ENCODE measurements at regions not wholly inside any gene's neighbourhood (a gene's known extent, or its start where the extent isn't known, plus 50 kb on each side); places are given as distances from the start of the nearest gene placed in this dataset.
"Not testable (repeated sequence)": the region's sequence is repeated elsewhere in the genome, so short reads cannot be mapped to it uniquely, and the experiment has no call there.

DNA sequence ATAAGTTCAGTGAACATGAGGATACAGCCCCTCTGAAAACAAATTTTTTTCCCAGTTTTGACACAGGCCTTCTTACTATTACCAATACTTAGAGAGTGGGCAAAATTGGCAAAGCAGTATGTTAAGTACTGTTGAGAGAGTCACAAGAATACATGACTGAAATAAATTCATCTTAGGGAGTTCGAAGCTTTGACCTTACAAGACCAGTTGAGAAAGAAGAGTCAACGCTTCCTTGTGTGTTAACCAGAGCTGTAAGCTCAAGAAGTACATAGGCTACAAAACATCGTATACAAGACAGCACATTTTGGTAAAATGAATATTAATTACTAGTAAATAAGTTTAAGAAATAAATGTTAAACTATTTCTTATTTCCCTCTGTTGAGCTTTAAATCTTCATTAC lies 164.4 kb upstream of the RORA start:
- DNase-seq, result no peak

GRCh38 chr15:61390138-61390537 lies 161.0 kb upstream of the RORA start:
- DNase-seq, result no peak

GRCh38 chr15:61389334-61390028 lies 160.4 kb upstream of the RORA start:
- DNase-seq, result no peak

DNA sequence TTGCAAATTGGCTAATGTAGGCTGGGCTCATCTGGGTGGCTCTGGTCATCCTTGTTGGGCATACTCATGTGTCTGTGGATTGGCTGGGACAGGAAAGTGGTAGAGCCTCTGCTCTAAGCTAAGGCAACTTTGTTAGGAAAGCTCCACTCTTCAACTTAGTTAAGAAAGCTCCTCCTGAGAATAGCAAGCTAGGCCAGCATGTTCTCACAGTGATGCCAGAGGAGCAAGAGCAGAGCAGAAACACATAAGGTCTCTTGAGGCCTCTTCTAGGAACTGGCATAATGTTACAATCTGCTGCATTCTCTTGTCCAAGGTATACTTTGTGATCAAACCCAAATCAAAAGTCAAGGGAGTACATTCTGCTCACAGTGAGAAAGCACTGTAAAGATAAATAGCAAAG lies 158.6 kb upstream of the RORA start:
- DNase-seq, result no peak

DNA sequence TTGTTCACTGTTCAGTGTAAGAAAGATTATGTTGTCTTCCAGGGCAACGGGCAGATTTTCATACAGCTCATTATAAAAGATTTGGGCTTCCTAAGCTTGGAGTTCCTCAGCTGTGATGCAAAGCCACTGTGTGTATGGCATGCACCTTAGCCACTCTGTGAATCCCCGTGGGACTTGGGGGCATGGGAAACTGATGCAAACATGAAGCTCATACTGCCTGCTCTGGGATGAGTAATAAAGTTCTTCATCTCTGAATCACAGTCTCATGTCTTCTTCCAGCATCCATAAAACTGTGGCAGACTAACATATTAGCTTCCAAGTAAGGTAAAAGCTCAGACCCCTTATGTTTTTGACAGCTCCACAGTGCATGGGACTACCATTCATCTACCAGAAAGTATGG lies 154.3 kb upstream of the RORA start:
- DNase-seq, result no peak

- DNase-seq, result no peak
Measured at GRCh38 chr15:61382927-61383326, 153.8 kb upstream of the RORA start.

DNA sequence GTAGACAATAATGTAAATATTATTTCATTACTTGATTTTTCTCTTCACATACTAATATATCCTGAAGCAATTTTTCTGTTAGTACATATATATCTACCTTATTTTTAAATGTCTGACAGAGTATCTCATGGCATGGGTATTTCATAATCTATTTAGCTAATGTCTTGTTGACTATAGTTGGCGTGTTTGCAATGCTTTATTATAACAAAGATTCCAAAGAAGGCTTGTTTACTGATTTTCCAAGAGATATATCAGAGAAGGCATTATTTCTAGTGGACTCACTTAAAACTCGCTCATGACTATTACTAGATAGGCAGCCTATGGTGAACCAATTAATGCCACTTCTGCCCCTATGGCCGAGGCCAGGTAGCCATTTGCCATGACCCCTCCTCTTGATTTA lies 152.4 kb upstream of the RORA start:
- DNase-seq, result no peak

- DNase-seq, result no peak
Measured at GRCh38 chr15:61380270-61380669, 151.2 kb upstream of the RORA start.

DNA sequence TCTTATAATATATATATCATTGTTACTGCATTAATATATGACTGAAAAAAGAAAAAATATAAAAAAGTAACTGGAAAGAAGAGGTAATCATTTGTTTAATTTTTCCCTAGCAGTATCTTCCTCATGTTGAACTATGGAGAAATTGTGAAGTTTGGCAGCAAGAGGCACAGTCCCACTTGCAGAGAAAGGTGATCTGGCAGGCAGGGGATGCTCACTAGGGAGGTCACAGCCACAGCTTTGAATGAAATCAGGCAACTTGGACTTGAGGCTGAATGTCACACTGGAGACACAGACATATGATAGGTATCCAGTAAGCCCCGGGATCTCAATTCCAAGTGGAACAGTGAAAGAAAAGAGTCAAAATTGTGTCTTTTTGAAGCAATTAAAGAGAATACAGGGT lies 149.9 kb upstream of the RORA start:
- no peak for DNase-seq

GRCh38 chr15:61376961-61377360 lies 147.9 kb upstream of the RORA start:
- DNase-seq, result no peak

- no peak for DNase-seq
Measured at GRCh38 chr15:61376516-61376915, 147.4 kb upstream of the RORA start.

GRCh38 chr15:61374848-61375247 lies 145.7 kb upstream of the RORA start:
- no peak for DNase-seq

DNA sequence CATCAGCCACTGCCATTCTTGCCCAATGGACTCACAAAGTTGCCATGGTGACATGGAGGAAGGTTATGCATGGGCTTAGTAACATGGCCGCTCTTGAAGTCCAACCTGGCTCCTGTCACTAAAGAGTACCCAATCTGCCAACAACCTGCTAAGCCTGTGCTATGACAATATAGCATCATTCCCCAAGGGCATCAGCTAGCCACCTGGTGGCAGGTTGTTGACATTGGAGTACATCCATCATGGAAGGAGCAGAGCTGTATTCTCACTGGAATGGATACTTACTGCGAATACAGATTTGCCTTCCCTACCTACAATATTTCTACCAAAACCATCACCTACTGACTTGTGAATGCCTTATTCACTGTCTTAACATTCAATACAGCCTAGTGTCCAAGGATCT lies 138.9 kb upstream of the RORA start:
- no peak for DNase-seq

- no peak for DNase-seq
Measured at GRCh38 chr15:61364871-61365270, 135.8 kb upstream of the RORA start.

GRCh38 chr15:61362912-61363311 lies 133.8 kb upstream of the RORA start:
- DNase-seq, result not testable (repeated sequence)

DNA sequence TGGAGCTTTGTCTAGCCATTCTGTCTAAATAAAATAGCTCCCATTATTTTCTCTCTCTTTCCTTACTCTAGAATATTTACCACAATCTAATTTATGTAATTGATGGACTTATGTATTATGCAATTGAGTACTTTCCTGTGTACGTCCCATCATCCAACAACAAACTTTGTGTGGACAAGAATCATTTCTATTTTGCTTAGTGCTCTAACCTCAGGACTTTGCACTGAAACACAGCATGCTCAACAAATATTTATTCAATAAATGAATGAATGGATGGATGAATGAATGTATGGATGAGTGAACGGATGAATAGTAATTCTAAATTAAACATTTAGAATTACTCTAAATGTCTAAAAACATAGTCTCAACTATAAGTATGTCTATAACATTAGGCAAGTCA lies 115.2 kb upstream of the RORA start:
- DNase-seq, result no peak

- DNase-seq, result no peak
Measured at GRCh38 chr15:61342390-61342789, 113.3 kb upstream of the RORA start.

GRCh38 chr15:61339516-61339915 lies 110.4 kb upstream of the RORA start:
- DNase-seq, result no peak

DNA sequence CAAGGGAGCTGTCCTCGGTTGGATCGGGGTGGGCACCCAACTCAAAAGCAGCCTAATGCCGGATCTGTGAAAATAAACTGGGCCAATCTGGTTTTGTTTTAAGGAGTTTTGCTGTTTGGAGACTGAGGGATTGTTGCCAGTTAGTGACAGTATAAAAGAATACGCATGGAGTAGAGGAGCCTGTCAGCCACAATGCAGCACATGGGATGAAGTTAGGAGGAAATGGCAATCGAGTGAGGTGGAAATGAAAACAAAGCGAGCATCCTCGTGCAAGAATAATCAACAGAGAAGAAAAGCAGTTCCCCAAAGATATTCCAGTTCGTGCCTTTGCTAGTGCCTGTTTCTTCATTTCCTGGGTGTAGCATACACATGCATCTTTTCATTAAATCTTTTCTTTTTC lies 108.4 kb upstream of the RORA start:
- no peak for DNase-seq

DNA sequence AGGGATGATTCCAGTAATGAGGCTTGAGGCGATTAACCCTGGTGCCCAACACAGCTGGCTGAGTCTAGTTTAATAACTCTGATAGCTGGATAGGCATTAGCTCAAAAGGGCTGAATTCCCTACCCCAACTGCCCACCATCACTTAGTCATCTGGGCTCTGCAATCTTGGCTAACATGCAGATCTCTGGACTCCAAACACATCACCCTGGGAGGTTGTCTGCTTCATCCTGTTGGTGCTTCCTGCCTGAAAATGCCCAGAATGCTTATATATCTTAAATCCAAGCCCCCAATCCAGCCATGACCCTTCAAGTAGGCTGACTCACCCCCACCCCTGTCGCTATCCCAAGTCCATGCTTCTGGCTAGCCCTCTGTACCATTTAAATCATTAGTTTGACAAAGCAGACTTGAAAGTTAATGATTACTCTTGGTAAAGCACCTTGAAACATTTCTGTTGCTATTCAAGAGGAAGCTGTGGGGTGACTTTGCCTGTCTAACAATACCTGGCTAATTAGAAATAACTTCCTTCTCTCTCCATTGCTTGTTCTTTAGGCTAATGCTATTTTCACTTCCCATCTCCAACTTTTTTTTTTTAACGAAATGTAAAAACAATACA lies 107.0 kb upstream of the RORA start:
- DNase-seq, result no peak

DNA sequence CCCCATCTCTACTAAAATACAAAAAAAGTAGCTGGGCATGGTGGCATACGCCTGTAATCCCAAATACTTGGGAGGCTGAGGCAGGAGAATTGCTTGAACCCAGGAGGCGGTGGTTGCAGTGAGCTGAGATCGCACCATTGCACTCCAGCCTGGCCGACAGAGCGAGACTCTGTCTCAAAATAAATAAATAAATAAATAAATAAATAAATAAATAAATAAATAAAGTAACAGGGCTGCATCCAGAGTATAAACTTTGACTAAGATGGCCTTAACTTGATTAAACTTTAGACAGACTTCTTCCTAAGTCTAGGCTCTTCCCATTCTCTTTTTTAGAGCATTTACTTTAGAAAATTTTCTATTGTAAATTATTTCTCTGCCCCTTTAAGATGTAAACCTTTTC lies 105.6 kb upstream of the RORA start:
- DNase-seq, result not testable (repeated sequence)

- DNase-seq, result no peak
Measured at GRCh38 chr15:61331019-61331418, 101.9 kb upstream of the RORA start.

DNA sequence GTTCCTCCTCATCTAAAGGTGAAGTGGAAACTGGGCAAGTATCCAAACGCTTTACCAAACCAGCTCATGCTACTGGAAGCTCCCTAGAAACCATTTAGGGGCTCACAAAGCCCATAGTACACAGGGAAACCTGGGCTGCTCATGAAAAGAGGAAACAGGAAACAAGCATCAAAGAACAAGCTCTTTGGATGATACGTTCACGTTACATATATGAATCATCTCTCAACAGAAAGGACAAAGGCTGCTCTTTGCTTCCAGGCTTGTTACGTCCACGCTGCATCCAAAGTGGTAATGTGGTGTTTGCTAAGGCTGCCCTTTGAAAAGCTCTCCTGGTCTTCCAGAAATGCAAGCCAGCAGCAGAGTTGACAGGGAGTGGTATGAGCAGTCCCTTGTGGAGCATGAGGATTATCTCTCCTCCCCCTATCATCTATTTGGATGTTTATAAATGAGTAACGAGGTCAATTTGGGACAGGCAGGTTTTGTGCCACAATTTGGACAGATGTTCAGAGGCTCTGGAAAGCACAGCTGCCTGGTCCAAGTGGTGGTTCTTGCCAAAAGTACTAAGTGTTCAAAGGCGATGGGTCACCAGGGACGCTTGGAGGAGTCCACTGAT lies 98.0 kb upstream of the RORA start:
- no peak for DNase-seq

GRCh38 chr15:61319892-61320291 lies 90.8 kb upstream of the RORA start:
- no peak for DNase-seq

All from NCI-H1417 treated with DMSO at 0.1 percent for 48 hours (cell line).